Left ventricle myocardium inferior (tissue), 1 donor: ENCODE measurements at regions not wholly inside any gene's neighbourhood (a gene's known extent, or its start where the extent isn't known, plus 50 kb on each side); places are given as distances from the start of the nearest gene placed in this dataset.

Experiments
- DNase-seq: peaks from one replicate; pipeline ENCODE4 v3.0.0-alpha.2; 2020
- H3K27ac ChIP-seq: fragments of 200-600 bp; replicated peaks from 2 replicates; pipeline ENCODE4 v1.8.0; 2021
- H3K27me3 ChIP-seq: fragments of 200-600 bp; 2 replicates; pipeline ENCODE4 v1.8.0; 2021; ENCODE audit warnings: low read depth
- H3K36me3 ChIP-seq: fragments of 200-600 bp; 2 replicates; pipeline ENCODE4 v1.8.0; 2021
- H3K4me1 ChIP-seq: fragments of 200-600 bp; 2 replicates; pipeline ENCODE4 v1.8.0; 2021
- H3K4me3 ChIP-seq: fragments of 200-600 bp; 2 replicates; pipeline ENCODE4 v1.8.0; 2021; ENCODE audit warnings: mild to moderate bottlenecking, moderate library complexity
- H3K9me3 ChIP-seq: fragments of 200-600 bp; replicated peaks from 2 replicates; pipeline ENCODE4 v1.8.0; 2021
- CTCF ChIP-seq: fragments of 200-600 bp; IDR thresholded peaks from 2 replicates; pipeline ENCODE4 v1.8.0; 2021; ENCODE audit warnings: antibody characterized with exemption, mild to moderate bottlenecking, borderline replicate concordance
- intact Hi-C: fragments of 100-400 bp; cut with micrococcal nuclease; formaldehyde crosslinking; loops from one replicate; pipeline ENCODE4 v1.11.0; 2022
- donor health status: DM: no; HTN: yes; CAD: no; lungs with severe emphysema.

- H3K9me3 ChIP-seq, result no peaks in the 10 kb centered on the region
- intact Hi-C loops, result no loop called here
- DNase-seq, result no peak
Observed at GRCh38 chr5:63152871-63153270, 574.3 kb downstream of the LRRC70 start.

DNA sequence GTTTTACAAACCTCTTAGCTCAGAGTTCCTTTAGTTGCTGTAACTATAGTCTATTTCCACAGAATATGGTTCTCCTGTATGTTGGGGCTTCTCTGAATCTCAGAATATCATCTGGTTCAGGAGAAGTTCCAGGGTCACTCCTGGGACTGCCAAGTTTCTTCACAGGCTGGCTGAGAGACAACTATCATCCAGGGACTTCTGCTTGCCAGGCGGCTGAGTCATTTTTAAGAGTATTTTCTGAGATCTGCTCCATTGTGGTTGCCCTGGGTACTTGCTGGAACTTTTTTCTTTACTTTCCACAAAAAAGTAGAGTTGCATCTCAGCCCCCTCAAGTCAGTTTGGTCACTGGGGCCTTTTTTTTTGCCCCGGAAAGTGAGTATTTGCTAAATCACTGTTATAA lies 566.5 kb downstream of the LRRC70 start:
- no peaks in the 10 kb centered on the region for H3K36me3 ChIP-seq
- no peaks in the 10 kb centered on the region for H3K27me3 ChIP-seq
- no peaks in the 10 kb centered on the region for H3K9me3 ChIP-seq
- intact Hi-C loops, result no loop called here
- no peaks in the 10 kb centered on the region for H3K4me1 ChIP-seq
- no peak overlapping the region for H3K4me3 ChIP-seq
- H3K27ac ChIP-seq, result no peak overlapping the region
- TF ChIP-seq CTCF, result no peak
- peak; percentile 12 for DNase-seq

More at GRCh38 chr5:63152871-63153270, 574.3 kb downstream of the LRRC70 start:
- Histone ChIP-seq H3K36me3 (no peaks in the 10 kb centered on the region), H3K4me1 (no peaks in the 10 kb centered on the region), H3K4me3 (no peak overlapping the region), H3K27me3 (no peaks in the 10 kb centered on the region), H3K27ac (no peak overlapping the region)
- no peak for TF ChIP-seq CTCF

- no peak overlapping the region for H3K27ac ChIP-seq
- no peaks in the 10 kb centered on the region for H3K27me3 ChIP-seq
- intact Hi-C loops, result no loop called here
- TF ChIP-seq CTCF, result no peak
- H3K9me3 ChIP-seq, result no peaks in the 10 kb centered on the region
- no peak overlapping the region for H3K4me3 ChIP-seq
- no peaks in the 10 kb centered on the region for H3K36me3 ChIP-seq
- DNase-seq, result no peak
- no peaks in the 10 kb centered on the region for H3K4me1 ChIP-seq
Observed at GRCh38 chr5:63141591-63141990, 563.0 kb downstream of the LRRC70 start.

GRCh38 chr5:63135291-63135690 lies 556.7 kb downstream of the LRRC70 start:
- intact Hi-C loops, result no loop called here
- no peak for DNase-seq
- Histone ChIP-seq H3K9me3 (no peaks in the 10 kb centered on the region), H3K4me1 (no peaks in the 10 kb centered on the region), H3K4me3 (no peak overlapping the region), H3K27me3 (no peaks in the 10 kb centered on the region), H3K36me3 (no peaks in the 10 kb centered on the region), H3K27ac (no peak overlapping the region)
- TF ChIP-seq CTCF, result no peak

GRCh38 chr5:63131626-63132285 lies 553.1 kb downstream of the LRRC70 start:
- Histone ChIP-seq H3K27ac (no peak overlapping the region), H3K27me3 (no peaks in the 10 kb centered on the region), H3K36me3 (no peaks in the 10 kb centered on the region), H3K9me3 (no peaks in the 10 kb centered on the region), H3K4me1 (no peaks in the 10 kb centered on the region), H3K4me3 (no peak overlapping the region)
- no peak for TF ChIP-seq CTCF
- intact Hi-C loops, result no loop called here
- no peak for DNase-seq
